SK-N-SH (cell line): ENCODE measurements at regions not wholly inside any gene's neighbourhood (a gene's known extent, or its start where the extent isn't known, plus 50 kb on each side); places are given as distances from the start of the nearest gene placed in this dataset.

Experiments used
- CTCF ChIA-PET: fragments of 300-600, 350-600 bp; formaldehyde crosslinking; extraction: SDS; loops from one replicate; lab custom pipeline; 2021; lab: Yijun Ruan, JAX
- POLR2A ChIA-PET: fragments of 350-600 bp; sonication (Branson Sonifier 250); formaldehyde crosslinking; extraction: SDS; loops from one replicate; lab custom pipeline; 2020; ENCODE audit warnings: antibody characterized with exemption, inconsistent platforms; lab: Yijun Ruan, JAX
- DNase-seq: peaks from one replicate; pipeline ENCODE4 v3.0.0; 2012
- H2AFZ ChIP-seq: fragments of 200-600 bp; sonication (generic); 2 replicates; pipeline ENCODE4 v1.8.1; 2016; ENCODE audit warnings: antibody characterized with exemption, mild to moderate bottlenecking, low read depth
- H3F3A ChIP-seq: fragments of 200-600 bp; sonication (generic); replicated peaks from 2 replicates; pipeline ENCODE3; 2016; ENCODE audit warnings: antibody characterized with exemption, mild to moderate bottlenecking; ENCODE audit not compliant: insufficient read depth
- H3K27ac ChIP-seq, 2 experiments: fragments of 200-500 bp in 1 of 2; fragments of 200-600 bp in 1 of 2; sonication (Bioruptor generic) in 1 of 2; sonication (generic), shearing (Covaris generic) in 1 of 2; 2 replicates each; pipeline versions ENCODE4 v1.5.1 to v1.6.1; 2014 to 2016; ENCODE audit warnings: low read depth in 2 of 2, inconsistent platforms in 1 of 2, low read length in 1 of 2, mild to moderate bottlenecking in 1 of 2, mixed read lengths in 1 of 2
- H3K27me3 ChIP-seq: fragments of 200-600 bp; sonication (generic), shearing (Covaris generic); 2 replicates; pipeline ENCODE4 v1.6.1; 2016; ENCODE audit warnings: mixed run types; ENCODE audit not compliant: insufficient read depth
- H3K36me3 ChIP-seq, 2 experiments: fragments of 200-500 bp in 1 of 2; fragments of 200-600 bp in 1 of 2; sonication (Bioruptor generic) in 1 of 2; sonication (generic) in 1 of 2; replicated peaks in 1 of 2; 2 replicates each; pipeline versions ENCODE3 to v1.5.1; 2014 to 2016; ENCODE audit warnings: low read length in 1 of 2, mild to moderate bottlenecking in 1 of 2; ENCODE audit not compliant: insufficient read depth in 2 of 2, control insufficient read depth in 1 of 2
- H3K4me1 ChIP-seq, 2 experiments: fragments of 200-500 bp in 1 of 2; fragments of 200-600 bp in 1 of 2; sonication (Bioruptor generic) in 1 of 2; sonication (generic), shearing (Covaris generic) in 1 of 2; 2 replicates each; pipeline versions ENCODE4 v1.5.1 to v1.6.1; 2014 to 2016; ENCODE audit warnings: low read depth in 1 of 2, low read length in 1 of 2, mixed run types in 1 of 2; ENCODE audit not compliant: insufficient read depth in 2 of 2, control insufficient read depth in 1 of 2
- H3K4me2 ChIP-seq: fragments of 200-600 bp; sonication (generic), shearing (Covaris generic); 2 replicates; pipeline ENCODE4 v1.6.1; 2017; ENCODE audit warnings: mixed run types
- H3K4me3 ChIP-seq, 2 experiments: fragments of 200-500 bp in 1 of 2; fragments of 200-600 bp in 1 of 2; sonication (Bioruptor generic) in 1 of 2; sonication (generic), shearing (Covaris generic) in 1 of 2; 2 replicates each; pipeline versions ENCODE4 v1.5.1 to v1.8.1; 2014 to 2016; ENCODE audit warnings: low read depth in 2 of 2, inconsistent platforms in 1 of 2, low read length in 1 of 2, mild to moderate bottlenecking in 1 of 2, mixed read lengths in 1 of 2, moderate library complexity in 1 of 2
- H3K79me2 ChIP-seq: fragments of 200-600 bp; sonication (generic); 2 replicates; pipeline ENCODE4 v1.8.1; 2017; ENCODE audit warnings: mild to moderate bottlenecking; ENCODE audit not compliant: insufficient read depth
- H3K9ac ChIP-seq: fragments of 200-600 bp; sonication (generic); 2 replicates; pipeline ENCODE4 v1.6.1; 2017; ENCODE audit warnings: mixed run types
- H3K9me2 ChIP-seq: fragments of 200-600 bp; sonication (generic); 2 replicates; pipeline ENCODE4 v1.6.1; 2017; ENCODE audit warnings: mixed run types
- H3K9me3 ChIP-seq: fragments of 200-600 bp; sonication (generic); 2 replicates; pipeline ENCODE4 v1.6.1; 2017; ENCODE audit warnings: mixed run types, mild to moderate bottlenecking, moderate library complexity
- H4K20me1 ChIP-seq: fragments of 200-600 bp; sonication (generic); 2 replicates; pipeline ENCODE4 v1.6.1; 2017; ENCODE audit warnings: mild to moderate bottlenecking, mixed run types; ENCODE audit not compliant: insufficient read depth
- EP300 ChIP-seq, 2 experiments: IDR thresholded peaks; 2 replicates each; pipeline versions ENCODE4 v1.4.0 to v1.6.1; 2012; ENCODE audit warnings: borderline replicate concordance in 1 of 2, low read depth in 1 of 2, low read length in 1 of 2
- EZH2phosphoT487 ChIP-seq: fragments of 200-600 bp; sonication (generic); IDR thresholded peaks from 2 replicates; pipeline ENCODE4 v1.6.1; 2017; ENCODE audit warnings: low read depth, mixed run types, mild to moderate bottlenecking, antibody characterized with exemption, moderate library complexity, borderline replicate concordance
- FOSL2 ChIP-seq: IDR thresholded peaks from 2 replicates; pipeline ENCODE4 v1.4.0; 2012; ENCODE audit warnings: low read depth, mild to moderate bottlenecking, moderate library complexity, borderline replicate concordance
- FOXJ3 ChIP-seq: sonication (generic); formaldehyde crosslinking; IDR thresholded peaks from 2 replicates; pipeline ENCODE4 v1.5.1; 2020; ENCODE audit warnings: mild to moderate bottlenecking, missing genetic modification reagents
- NFIC ChIP-seq: IDR thresholded peaks from 2 replicates; pipeline ENCODE4 v1.4.0; 2012; ENCODE audit warnings: borderline replicate concordance
- SIN3A ChIP-seq: IDR thresholded peaks from 2 replicates; pipeline ENCODE4 v1.6.1; 2012; ENCODE audit warnings: low read depth, mild to moderate bottlenecking, low read length, moderate library complexity, borderline replicate concordance
- TCF12 ChIP-seq: IDR thresholded peaks from 2 replicates; pipeline ENCODE4 v1.4.0; 2012
- WGBS: methylation state at CpG from one replicate; pipeline ENCODE4 v1.1.6; 2017; ENCODE audit warnings: low lambda C conversion rate; 5-methylcytosine and 5-hydroxymethylcytosine counted together
- TF ChIP-seq, protein P1 (sequence below): IDR thresholded peaks from 2 replicates; pipeline ENCODE4 v1.4.0; 2012; ENCODE audit warnings: low read depth, borderline replicate concordance

DNA sequence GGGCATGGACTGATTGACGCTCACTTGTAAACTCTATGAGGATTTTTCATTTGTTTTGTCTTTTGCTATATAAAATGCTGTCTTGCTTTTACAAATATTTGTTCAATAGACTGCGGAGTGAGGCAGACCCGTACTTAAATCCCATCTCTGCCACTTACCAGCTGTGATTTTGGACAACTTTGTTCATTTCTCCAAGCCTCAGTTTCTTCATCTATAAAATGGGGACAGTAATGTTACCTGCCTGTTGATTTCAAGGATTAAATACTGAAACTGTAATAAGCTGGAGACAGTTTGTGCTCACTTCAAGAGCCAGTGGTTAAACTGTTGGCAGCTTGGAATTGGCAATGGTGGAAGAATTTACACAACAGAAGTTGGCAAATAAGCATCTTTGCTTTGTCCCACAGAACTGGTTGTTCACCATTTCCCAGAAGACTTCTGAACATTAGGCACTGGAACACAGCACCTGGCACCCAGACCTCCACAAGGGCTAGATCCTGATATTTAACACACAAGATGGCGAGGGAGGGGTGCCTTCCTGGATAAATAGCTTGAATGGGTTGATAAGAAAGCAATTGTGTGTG is 479.2 kb downstream of the QKI start:
- POLR2A ChIA-PET: no interaction called here

DNA sequence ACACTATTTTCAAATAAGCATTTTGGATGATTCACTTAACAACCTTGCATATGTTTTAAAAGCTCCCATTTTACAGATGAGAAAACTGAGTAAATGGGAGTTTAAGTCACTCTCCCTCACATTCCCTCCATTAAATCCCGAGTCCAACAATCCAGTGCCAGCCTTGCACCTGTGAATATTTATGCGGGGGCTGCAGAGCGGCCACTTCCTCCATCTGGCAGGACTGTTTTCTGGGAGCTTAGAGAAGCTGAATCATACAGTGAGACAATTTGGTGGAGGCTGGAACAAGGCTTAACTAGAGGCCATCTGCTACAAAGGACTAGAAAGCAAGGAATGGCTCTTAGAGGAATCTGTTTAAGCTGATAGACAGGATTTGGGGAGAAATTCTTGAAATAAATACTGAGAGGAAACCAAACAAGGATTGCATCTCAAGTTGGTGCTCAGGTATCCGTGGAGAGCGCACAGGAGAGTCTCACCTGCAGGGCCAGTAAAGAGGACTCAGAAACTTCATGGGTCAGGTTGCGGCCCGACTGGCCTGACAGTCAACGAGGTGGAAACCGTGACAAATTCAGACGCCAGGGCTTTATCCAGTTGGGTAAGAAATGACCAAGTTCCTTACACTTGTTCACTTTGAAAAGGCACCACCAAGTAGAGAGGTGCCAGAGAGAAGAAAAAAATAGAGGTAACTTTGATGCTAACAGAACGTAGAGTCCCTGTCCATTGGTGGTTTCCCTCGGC is 478.5 kb downstream of the QKI start:
- Histone ChIP-seq H3K27ac (no peak overlapping the region), H2AFZ (no peak overlapping the region), H3K9me3 (no peaks in the 10 kb centered on the region), H3K4me3 (no peak overlapping the region), H3K27me3 (no peaks in the 10 kb centered on the region), H4K20me1 (no peaks in the 10 kb centered on the region), H3K79me2 (no peaks in the 10 kb centered on the region), H3F3A (no peaks in the 10 kb centered on the region), H3K9ac (no peak overlapping the region), H3K4me1 (no peaks in the 10 kb centered on the region), H3K4me2 (no peak overlapping the region), H3K36me3 (no peaks in the 10 kb centered on the region), H3K9me2 (no peaks in the 10 kb centered on the region)
- no peak for TF ChIP-seq TCF12
- CTCF ChIA-PET: interaction anchor here (1.3 kb wide), 1 partner anchor 66 kb away, joined by 4 read pairs; no protein-coding TSS in a partner anchor
- DNase-seq: no peak
- POLR2A ChIA-PET: no interaction called here
- 54% methylated on average over 11 of the region's 12 CpGs for WGBS

More for the DNA sequence above, 479.2 kb downstream of the QKI start:
- 32% methylated on average over 4 of the region's 4 CpGs for WGBS
- no peak overlapping the region for H2AFZ ChIP-seq
- no peaks in the 10 kb centered on the region for H3K36me3 ChIP-seq
- H3K79me2 ChIP-seq: no peaks in the 10 kb centered on the region
- H3K9me3 ChIP-seq: no peaks in the 10 kb centered on the region
- H3K9ac ChIP-seq: no peak overlapping the region
- H4K20me1 ChIP-seq: no peaks in the 10 kb centered on the region
- no peaks in the 10 kb centered on the region for H3F3A ChIP-seq
- CTCF ChIA-PET: interaction anchor here (1.3 kb wide), 1 partner anchor 65 kb away, joined by 4 read pairs; no protein-coding TSS in a partner anchor
- no peak overlapping the region for H3K4me2 ChIP-seq
- TF ChIP-seq, protein P1, sequence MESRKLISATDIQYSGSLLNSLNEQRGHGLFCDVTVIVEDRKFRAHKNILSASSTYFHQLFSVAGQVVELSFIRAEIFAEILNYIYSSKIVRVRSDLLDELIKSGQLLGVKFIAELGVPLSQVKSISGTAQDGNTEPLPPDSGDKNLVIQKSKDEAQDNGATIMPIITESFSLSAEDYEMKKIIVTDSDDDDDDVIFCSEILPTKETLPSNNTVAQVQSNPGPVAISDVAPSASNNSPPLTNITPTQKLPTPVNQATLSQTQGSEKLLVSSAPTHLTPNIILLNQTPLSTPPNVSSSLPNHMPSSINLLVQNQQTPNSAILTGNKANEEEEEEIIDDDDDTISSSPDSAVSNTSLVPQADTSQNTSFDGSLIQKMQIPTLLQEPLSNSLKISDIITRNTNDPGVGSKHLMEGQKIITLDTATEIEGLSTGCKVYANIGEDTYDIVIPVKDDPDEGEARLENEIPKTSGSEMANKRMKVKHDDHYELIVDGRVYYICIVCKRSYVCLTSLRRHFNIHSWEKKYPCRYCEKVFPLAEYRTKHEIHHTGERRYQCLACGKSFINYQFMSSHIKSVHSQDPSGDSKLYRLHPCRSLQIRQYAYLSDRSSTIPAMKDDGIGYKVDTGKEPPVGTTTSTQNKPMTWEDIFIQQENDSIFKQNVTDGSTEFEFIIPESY: no peak
- TF ChIP-seq SIN3A (no peak), FOXJ3 (CRISPR knock-in tag) (no peak), TCF12 (no peak)
- no peak overlapping the region for H3K4me3 ChIP-seq
- no peak for DNase-seq
- H3K27me3 ChIP-seq: no peaks in the 10 kb centered on the region
- H3K4me1 ChIP-seq: no peaks in the 10 kb centered on the region
- no peak overlapping the region for H3K27ac ChIP-seq
- no peaks in the 10 kb centered on the region for H3K9me2 ChIP-seq

DNA sequence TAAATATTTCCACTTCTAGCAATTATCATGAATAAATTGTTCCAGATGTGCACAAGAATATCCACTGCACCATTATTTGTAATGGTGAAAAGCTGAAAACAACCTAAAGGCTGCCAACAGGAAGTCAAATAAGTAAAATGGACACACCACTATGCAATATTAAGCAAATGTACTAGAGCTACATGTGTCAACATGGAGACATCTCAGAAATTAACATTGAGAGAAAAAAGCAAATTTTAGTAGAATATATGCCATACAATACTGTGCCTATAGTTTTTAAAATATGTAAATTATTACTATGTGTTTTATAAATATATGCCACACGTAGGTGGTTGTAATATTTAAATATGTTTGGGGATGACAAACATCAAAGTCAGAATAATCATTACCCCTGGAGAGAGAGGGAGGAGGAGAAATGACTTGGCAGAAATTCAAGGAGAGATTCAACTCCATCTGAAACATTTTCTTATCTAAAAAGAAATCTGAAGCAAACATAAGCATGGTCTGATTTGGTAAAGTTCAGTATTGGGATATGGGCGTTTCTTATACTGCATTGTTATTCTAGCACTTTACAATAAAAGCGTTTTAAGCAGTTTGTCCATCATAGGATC is 475.5 kb downstream of the QKI start:
- Histone ChIP-seq H3K9me2 (no peaks in the 10 kb centered on the region), H3K36me3 (no peaks in the 10 kb centered on the region), H3K9ac (no peak overlapping the region), H3K9me3 (no peaks in the 10 kb centered on the region), H4K20me1 (no peaks in the 10 kb centered on the region), H3K4me1 (no peaks in the 10 kb centered on the region), H2AFZ (no peak overlapping the region), H3F3A (no peaks in the 10 kb centered on the region), H3K27me3 (no peaks in the 10 kb centered on the region), H3K79me2 (no peaks in the 10 kb centered on the region), H3K4me2 (no peak overlapping the region), H3K27ac (no peak overlapping the region), H3K4me3 (no peak overlapping the region)
- WGBS: 23% methylated on average over 3 of the region's 3 CpGs
- TF ChIP-seq EZH2phosphoT487 (no peak), FOSL2 (no peak), NFIC (no peak), EP300 (IDR thresholded peaks at IDR 0.05; ENCODE audit: borderline replicate concordance in 1 of 2, low read depth in 1 of 2, low read length in 1 of 2) (no peak)
- ChIA-PET POLR2A (no interaction called here), CTCF (no interaction called here)
- no peak for DNase-seq
